Gastrocnemius medialis (tissue), 4 donors: ENCODE measurements at regions not wholly inside any gene's neighbourhood (a gene's known extent, or its start where the extent isn't known, plus 50 kb on each side); places are given as distances from the start of the nearest gene placed in this dataset.

Experiments
- CTCF ChIP-seq, 5 experiments: fragments of 450-650 bp in 3 of 5; fragments of 200-600 bp in 2 of 5; sonication (generic) in 2 of 5; IDR thresholded peaks in 4 of 5; conservative IDR thresholded peaks in 1 of 5; 1 replicate in 4 of 5; 2 replicates in 1 of 5; pipeline ENCODE4 v1.5.1; 2016 to 2019; ENCODE audit warnings: antibody characterized with exemption in 5 of 5, mild to moderate bottlenecking in 3 of 5, moderate library complexity in 3 of 5
- POLR2A ChIP-seq, 2 donors: fragments of 450-650 bp; IDR thresholded peaks; one replicate each; pipeline ENCODE4 v1.6.1; 2017; ENCODE audit warnings: antibody characterized with exemption in 2 of 2, mild to moderate bottlenecking in 2 of 2, moderate library complexity in 2 of 2

- TF ChIP-seq CTCF (IDR thresholded peaks at IDR 0.05 in 4 of 5, conservative IDR thresholded peaks at IDR 0.05 in 1 of 5) (no peak), POLR2A (IDR thresholded peaks at IDR 0.05) (no peak)
These were observed 90.7 kb downstream of the COL6A6 start for GRCh38 chr3:130607553-130608154.
